ENCODE measurements at regions not wholly inside any gene's neighbourhood (a gene's known extent, or its start where the extent isn't known, plus 50 kb on each side); places are given as distances from the start of the nearest gene placed in this dataset.

- peak; percentile 20 for TF ChIP-seq CTCF (IDR thresholded peaks at IDR 0.05; ENCODE audit: insufficient read depth, low read depth, low read length)
- no peak for TF ChIP-seq EZH2 (IDR thresholded peaks at IDR 0.05; ENCODE audit: insufficient read depth, low read length)
These were observed 344.8 kb downstream of the THBS2 start for GRCh38 chr6:168908887-168909286.
